Esophagus mucosa (tissue), 1 donor: ENCODE measurements at regions not wholly inside any gene's neighbourhood (a gene's known extent, or its start where the extent isn't known, plus 50 kb on each side); places are given as distances from the start of the nearest gene placed in this dataset.

Source experiments
- ATAC-seq: fragments of 200-7000 bp; cut with Tn5 transposase; one replicate; pipeline ENCODE4 v1.9.1; 2020
- donor health status: DM: yes; HTN: yes; CAD: no.

GRCh38 chr12:25005376-25005775 lies 56.5 kb upstream of the BCAT1 start:
- ATAC-seq = no peak

- ATAC-seq = no peak
These were observed 55.5 kb upstream of the BCAT1 start for GRCh38 chr12:25004447-25004846.

GRCh38 chr12:25001311-25001710 lies 52.4 kb upstream of the BCAT1 start:
- no peak for ATAC-seq
